ENCODE measurements at regions not wholly inside any gene's neighbourhood (a gene's known extent, or its start where the extent isn't known, plus 50 kb on each side); places are given as distances from the start of the nearest gene placed in this dataset.
A peak's percentile ranks its signal among the peaks of the same experiment; 100 is the strongest.

DNA sequence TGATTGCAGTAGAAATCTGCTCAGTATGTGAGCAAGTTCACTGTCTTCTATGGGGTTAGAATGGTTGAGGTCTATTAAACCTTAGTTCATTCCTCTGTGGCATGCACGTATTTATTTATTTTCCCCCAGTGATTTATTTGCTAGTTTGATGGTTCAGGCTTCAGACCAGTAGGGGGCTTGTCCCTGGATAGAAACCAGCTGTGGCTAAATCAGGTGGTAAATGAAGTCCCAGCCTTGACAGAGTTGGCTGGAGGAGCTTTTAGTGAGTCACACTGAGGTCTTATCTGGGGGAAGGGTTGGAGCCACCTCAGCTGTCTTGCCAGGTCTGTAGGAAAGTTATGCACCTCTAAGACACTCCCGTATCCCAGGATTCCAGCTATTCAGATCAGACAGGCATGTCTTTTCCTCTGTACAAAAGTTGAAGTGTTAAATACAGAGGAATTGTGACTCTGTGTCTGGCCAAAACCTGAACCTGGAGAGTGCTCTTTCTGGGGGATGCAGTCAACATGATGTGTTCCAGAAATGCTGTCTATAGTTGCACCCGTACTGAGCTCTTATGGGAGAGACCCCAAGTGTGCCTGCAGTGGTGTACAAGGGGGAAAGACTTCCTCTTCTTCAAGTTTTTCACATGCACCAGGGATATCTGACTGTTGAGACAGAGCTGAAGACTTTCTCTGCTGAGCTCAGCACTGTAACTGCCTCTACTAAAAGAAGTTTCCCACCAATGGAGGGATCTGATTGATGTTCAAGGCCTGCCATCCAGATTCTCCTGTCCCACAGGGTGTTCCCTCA, 1322.1 kb downstream of the TMEM121 start:
- Mint-ChIP-seq H3K36me3 (ENCODE audit: low read depth) (no peaks in the 10 kb centered on the region), H3K27me3 (ENCODE audit: low read depth) (no peaks in the 10 kb centered on the region), H3K27ac (ENCODE audit: unreplicated experiment) (no peak overlapping the region), H3K4me1 (ENCODE audit: low read depth) (peaks cover 6% of the 10 kb centered on the region), H3K4me3 (ENCODE audit: unreplicated experiment) (no peak overlapping the region), H3K9me3 (ENCODE audit: low read depth) (peaks cover 28% of the 10 kb centered on the region)
- no peak for DNase-seq (ENCODE audit: low spot score)
- TF ChIP-seq, protein P1, sequence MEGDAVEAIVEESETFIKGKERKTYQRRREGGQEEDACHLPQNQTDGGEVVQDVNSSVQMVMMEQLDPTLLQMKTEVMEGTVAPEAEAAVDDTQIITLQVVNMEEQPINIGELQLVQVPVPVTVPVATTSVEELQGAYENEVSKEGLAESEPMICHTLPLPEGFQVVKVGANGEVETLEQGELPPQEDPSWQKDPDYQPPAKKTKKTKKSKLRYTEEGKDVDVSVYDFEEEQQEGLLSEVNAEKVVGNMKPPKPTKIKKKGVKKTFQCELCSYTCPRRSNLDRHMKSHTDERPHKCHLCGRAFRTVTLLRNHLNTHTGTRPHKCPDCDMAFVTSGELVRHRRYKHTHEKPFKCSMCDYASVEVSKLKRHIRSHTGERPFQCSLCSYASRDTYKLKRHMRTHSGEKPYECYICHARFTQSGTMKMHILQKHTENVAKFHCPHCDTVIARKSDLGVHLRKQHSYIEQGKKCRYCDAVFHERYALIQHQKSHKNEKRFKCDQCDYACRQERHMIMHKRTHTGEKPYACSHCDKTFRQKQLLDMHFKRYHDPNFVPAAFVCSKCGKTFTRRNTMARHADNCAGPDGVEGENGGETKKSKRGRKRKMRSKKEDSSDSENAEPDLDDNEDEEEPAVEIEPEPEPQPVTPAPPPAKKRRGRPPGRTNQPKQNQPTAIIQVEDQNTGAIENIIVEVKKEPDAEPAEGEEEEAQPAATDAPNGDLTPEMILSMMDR (IDR thresholded peaks at IDR 0.05) = no peak

DNA sequence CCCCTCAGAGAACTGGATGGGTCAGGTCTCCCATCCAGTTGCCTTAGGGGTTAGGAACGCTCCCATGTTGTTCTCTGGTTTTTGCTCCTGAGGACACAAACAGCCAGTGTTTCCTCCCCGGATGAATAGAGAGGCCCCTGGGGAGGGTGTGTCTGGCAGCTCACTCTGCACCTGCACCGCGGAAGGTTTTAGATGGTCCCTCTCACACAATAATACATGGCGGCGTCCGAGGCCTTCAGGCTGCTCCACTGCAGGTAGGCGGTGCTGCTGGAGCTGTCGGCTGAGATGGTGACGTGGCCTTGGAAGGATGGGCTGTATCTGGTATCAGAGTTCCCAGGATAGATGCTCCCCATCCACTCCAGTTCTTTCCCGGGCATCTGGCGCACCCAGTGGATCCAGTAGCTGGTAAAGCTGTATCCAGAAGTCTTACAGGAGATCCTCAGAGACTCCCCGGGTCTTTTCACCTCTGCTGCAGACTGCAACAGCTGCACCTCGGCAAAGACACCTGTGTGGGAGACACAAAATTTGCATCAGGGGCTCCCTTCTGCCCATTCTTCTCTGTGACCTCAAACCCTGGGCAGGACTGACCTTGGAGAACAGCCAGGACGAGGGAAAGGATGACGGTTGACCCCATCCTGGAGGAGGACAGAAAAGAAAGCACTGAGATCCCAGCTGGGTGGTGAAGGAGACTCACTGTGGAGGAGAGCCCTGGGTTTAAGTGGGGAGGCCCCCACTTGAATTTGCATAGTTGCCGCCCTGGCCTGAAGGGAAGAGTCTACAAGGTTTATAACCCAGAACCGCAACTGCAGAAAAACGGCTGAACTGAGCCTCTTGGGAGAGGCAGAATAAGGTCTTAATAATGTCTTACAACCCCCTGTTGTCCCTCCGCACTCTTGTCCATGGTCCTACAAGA, 1324.8 kb downstream of the TMEM121 start:
- Mint-ChIP-seq H3K4me1 (ENCODE audit: low read depth) (peaks cover 3% of the 10 kb centered on the region), H3K27me3 (ENCODE audit: low read depth) (no peaks in the 10 kb centered on the region), H3K27ac (ENCODE audit: unreplicated experiment) (no peak overlapping the region), H3K36me3 (ENCODE audit: low read depth) (no peaks in the 10 kb centered on the region), H3K4me3 (ENCODE audit: unreplicated experiment) (no peak overlapping the region), H3K9me3 (ENCODE audit: low read depth) (peaks cover 31% of the 10 kb centered on the region)
- no peak for DNase-seq (ENCODE audit: low spot score)
- TF ChIP-seq, protein P1 (IDR thresholded peaks at IDR 0.05) = no peak

DNA sequence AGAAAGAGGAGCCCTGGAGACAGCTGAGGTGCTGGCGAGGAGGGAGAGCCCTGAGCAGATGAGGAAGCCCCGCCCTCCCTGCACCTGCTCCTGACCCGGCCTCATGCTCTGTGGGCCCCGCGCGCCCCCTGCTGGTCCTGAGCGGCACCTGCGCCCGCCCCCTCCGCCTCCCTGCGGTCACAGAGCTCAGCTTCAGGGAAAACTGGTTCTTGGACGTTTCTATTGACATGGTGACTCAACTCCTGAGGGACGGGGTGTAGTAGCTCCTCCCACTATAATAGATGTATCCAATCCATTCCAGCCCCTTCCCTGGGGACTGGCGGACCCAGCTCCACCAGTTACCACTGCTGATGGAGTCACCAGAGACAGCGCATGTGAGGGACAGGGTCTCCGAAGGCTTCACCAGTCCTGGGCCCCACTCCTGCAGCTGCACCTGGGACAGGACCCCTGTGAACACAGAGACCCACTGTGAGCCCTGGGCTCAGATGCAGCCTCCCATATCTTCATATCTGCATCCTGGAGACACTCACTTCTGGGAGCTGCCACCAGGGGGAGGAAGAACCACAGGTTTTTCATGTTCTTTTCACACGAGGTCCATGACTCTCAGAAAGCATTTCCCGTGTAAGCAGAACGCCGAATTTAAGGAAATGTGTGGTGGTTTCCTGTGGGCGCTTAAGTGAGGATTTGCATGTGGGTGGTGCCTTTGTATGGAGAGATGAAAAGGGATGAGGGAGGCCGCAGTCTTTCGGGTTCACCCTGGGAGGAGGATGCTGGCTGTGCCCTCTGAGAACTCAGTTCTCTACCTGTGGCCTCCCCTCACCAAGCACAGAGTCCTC, 1346.4 kb downstream of the TMEM121 start:
- Mint-ChIP-seq H3K9me3 (ENCODE audit: low read depth) (peaks cover 4% of the 10 kb centered on the region), H3K4me3 (ENCODE audit: unreplicated experiment) (no peak overlapping the region), H3K4me1 (ENCODE audit: low read depth) (no peaks in the 10 kb centered on the region), H3K27ac (ENCODE audit: unreplicated experiment) (no peak overlapping the region), H3K36me3 (ENCODE audit: low read depth) (no peaks in the 10 kb centered on the region), H3K27me3 (ENCODE audit: low read depth) (no peaks in the 10 kb centered on the region)
- no peak for DNase-seq (ENCODE audit: low spot score)
- TF ChIP-seq, protein P1 (IDR thresholded peaks at IDR 0.05) = peak; percentile 45

DNA sequence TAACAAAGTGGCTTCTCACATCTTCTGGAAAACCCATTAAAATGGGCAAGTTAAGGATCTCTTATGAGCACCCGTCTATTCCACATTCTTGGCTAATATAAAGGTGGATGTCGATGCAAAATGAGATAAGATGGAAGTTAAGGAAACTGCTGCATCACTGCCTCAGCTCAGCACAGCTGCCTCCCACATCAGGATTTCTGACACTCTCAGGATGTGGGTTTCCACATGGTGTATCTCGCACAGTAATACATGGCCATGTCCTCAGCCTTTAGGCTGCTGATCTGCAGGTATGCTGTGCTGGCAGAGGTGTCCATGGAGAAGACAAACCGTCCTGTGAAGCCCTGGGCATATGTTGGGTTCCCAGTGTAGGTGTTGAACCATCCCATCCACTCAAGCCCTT, 1348.0 kb downstream of the TMEM121 start:
- Mint-ChIP-seq H3K27ac (ENCODE audit: unreplicated experiment) (no peak overlapping the region), H3K9me3 (ENCODE audit: low read depth) (peaks cover 4% of the 10 kb centered on the region), H3K36me3 (ENCODE audit: low read depth) (no peaks in the 10 kb centered on the region), H3K27me3 (ENCODE audit: low read depth) (no peaks in the 10 kb centered on the region), H3K4me1 (ENCODE audit: low read depth) (no peaks in the 10 kb centered on the region), H3K4me3 (ENCODE audit: unreplicated experiment) (no peak overlapping the region)
- TF ChIP-seq, protein P1 (IDR thresholded peaks at IDR 0.05) = no peak
- DNase-seq (ENCODE audit: low spot score) = no peak

DNA sequence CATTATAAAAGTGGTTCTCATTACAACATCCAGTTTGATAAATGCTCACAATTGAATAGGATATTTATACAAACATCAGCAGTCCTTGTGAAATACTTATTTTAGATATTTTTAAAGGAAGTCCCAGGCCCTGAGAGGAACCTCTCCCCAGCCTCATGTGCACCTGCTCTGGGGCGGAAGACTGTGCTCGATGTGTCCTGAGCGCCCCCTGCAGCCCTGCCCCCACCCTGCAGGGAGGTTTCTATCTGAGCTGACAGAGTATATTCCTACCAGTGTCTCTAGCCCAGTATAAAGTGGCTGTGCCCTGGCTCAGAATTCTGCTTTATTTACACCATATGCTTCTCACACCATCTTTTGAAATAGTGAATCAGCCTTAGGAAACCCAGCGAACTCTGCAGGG, 1349.1 kb downstream of the TMEM121 start:
- Mint-ChIP-seq H3K4me3 (ENCODE audit: unreplicated experiment) (no peak overlapping the region), H3K27me3 (ENCODE audit: low read depth) (no peaks in the 10 kb centered on the region), H3K4me1 (ENCODE audit: low read depth) (no peaks in the 10 kb centered on the region), H3K27ac (ENCODE audit: unreplicated experiment) (no peak overlapping the region), H3K36me3 (ENCODE audit: low read depth) (no peaks in the 10 kb centered on the region), H3K9me3 (ENCODE audit: low read depth) (peaks cover 5% of the 10 kb centered on the region)
- TF ChIP-seq, protein P1 (IDR thresholded peaks at IDR 0.05) = peak; percentile 15
- no peak for DNase-seq (ENCODE audit: low spot score)

All from chondrocyte (in vitro differentiated cells).